Myocyte (in vitro differentiated cells): ENCODE measurements at regions not wholly inside any gene's neighbourhood (a gene's known extent, or its start where the extent isn't known, plus 50 kb on each side); places are given as distances from the start of the nearest gene placed in this dataset.
"Not testable (repeated sequence)": the region's sequence is repeated elsewhere in the genome, so short reads cannot be mapped to it uniquely, and the experiment has no call there.

Experiments
- DNase-seq: peaks from one replicate; pipeline ENCODE4 v3.0.0-alpha.2; 2012; ENCODE audit warnings: low read depth

GRCh38 chr7:145797507-145797906 lies 319.1 kb upstream of the CNTNAP2 start:
- DNase-seq: no peak

GRCh38 chr7:145795132-145795531 lies 321.5 kb upstream of the CNTNAP2 start:
- DNase-seq: no peak

DNA sequence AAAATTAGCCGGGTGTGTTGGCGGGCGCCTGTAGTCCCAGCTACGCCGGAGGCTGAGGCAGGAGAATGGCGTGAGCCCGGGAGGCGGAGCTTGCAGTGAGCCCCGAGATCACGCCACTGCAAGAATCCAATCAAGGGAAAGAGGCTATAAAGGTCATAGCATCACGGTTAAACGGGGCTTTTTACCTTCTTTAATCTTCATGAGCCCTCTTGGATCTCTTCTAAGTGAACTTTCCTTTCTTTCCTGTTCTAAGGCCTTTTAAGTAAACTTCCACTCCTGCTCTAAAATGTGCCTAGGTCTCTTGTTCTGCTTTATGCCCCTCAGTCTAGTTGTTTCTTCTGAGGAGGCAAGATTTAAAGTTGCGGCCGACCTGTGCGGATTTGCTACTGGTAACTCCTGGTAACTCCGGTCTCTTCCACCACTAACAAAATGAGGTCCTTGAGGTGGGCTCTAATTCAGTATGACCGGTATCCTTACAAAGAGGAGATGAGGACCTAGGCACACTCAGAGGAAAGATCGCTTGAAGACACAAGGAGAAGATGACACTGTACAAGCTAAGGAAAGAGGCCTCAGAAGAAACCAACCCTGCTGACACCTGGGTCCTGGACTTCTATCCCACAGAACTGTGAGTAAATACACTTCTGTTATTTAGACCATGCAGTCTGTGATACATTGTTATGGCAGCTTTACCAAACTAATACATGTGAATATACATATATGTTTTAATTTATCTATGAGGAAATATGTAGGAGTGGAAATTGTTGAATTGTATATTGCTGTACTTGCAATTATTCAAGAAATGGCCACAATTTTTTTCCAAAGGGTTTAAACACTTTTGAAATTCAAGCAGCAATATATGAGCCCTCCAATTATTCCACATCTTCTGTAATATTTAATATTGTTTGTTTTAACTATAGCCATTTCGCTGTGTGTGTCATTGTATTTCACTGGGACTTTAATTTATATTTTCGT lies 331.5 kb upstream of the CNTNAP2 start:
- DNase-seq: no peak

GRCh38 chr7:145781388-145781787 lies 335.2 kb upstream of the CNTNAP2 start:
- not testable (repeated sequence) for DNase-seq

DNA sequence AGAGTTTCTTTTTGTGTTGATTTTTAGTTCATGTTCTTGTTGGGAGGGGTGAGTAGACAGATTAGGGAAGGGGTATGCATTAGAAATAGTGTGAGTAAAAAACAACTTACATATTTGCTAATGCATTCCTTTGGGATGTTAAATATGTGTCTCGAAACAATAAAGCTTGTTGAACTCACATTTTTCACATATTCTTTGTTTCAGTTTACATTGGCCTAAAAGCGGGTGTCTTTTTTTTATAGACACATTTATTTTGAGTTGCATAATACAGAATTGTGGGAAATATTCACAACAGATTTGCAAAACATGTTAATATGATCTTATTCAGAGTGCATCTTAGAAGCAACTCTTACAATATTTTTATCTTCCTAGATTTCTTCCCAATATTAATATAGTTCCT lies 337.5 kb upstream of the CNTNAP2 start:
- DNase-seq: no peak

DNA sequence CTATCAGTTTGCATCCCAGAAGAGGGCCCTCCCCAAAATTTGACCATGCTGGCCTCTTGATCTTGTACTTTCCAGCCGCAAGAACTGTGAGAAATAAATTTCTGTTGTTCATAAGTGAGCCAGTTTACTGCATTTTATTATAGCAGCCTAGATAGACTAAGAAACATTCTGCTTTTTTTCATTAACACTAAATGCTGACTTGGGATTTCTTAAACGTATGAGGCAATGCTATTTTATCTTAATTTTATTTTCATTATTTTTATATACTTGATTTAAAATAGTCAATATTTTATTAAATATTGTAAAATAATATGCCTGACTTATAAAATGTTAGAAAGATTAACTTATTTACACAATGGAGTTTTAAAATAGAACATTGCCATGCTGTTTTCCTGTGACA lies 341.8 kb upstream of the CNTNAP2 start:
- no peak for DNase-seq

DNA sequence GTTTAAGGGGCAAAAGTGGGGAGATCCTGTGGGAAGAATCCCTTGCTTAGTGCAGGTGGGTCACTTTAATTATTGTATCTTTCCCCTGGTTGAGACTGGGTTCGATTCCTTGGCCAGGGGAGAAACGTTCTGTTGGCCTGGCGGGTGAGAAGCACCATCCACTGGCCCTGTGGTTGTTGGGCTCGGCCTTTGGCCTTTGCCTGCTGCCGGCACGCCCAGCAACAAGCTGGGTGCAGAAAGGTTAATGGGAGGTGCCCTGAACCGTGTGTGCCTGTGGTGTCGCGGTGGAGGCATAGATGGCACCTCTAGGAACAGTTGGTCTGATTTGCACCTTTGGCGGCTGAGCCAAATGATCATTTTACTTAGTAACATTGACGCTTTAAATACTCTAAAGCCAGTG lies 363.6 kb upstream of the CNTNAP2 start:
- DNase-seq: no peak

DNA sequence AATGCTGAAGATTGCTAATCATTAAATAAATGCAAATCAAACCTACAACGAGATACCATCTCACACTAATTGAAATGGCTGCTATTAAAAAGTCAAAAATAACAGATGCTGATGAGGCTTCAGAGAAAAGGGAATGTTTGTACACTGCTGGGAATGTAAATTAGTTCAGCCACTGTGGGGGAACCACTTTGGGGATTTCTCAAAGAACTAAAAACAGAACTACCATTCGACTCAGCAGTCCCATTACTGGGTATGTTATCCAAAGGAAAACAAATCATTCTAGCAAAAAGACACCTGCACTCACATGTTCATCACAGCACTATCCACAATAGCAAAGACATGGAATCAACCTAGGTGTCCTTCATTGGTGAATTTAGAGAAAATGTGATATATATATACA lies 379.0 kb upstream of the CNTNAP2 start:
- no peak for DNase-seq

DNA sequence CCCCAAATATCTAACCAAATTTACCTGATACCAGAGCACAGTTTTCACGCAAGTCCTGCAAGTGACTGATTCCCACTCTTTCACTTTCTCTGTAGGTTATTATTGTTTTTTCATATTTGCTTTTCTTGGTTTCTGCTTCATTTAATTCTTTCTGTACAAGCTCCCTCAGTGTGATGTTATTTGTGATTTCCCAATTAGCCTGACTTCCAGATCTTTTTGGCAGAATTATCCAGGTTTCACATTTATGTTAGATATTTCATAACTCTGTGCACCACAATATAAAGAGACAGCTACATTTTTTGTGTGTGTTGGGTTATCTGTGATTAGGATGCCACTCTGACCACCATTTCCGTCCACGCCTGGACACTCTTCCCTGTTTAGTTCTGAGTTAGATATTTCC lies 381.5 kb upstream of the CNTNAP2 start:
- DNase-seq: no peak

DNA sequence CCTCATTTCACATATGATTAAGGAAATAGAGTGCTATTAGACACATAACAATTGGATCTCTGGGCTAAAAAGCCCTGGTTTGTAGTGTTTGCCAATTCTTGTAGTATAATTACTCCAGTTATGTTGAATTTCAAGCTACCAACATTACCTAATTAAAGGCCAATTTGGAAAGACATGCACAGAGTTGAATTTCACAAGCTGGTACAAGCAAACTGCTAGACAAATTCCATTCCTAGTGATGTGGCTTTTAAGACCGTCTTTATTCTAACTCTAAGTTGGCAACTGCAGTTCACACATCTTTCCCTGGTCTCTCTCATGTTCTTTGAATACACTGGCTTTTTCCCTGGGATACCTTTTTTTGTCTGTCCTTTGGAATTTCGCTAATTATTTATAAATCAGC lies 384.1 kb upstream of the CNTNAP2 start:
- no peak for DNase-seq

- no peak for DNase-seq
These were observed 386.9 kb upstream of the CNTNAP2 start for GRCh38 chr7:145729691-145730090.

DNA sequence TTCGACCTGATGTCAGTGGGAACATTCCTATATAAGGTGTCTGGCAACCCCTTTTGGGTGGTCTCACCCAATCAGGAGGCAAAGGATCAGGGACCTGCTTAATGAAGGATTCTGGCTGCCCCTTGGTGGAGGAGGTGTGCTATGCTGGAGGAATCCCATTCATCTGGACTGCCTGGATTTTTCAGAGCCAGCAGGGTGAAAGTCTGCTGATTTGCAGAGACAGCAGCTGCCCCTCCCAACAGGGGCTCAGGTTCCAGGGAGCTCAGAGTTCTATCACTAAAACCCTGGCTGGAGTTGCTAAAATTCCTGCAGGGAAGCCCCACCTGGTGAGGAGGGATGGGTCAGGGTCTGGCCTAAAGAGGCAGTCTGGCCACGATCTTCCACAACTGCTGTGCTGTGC lies 398.5 kb upstream of the CNTNAP2 start:
- DNase-seq: no peak

DNA sequence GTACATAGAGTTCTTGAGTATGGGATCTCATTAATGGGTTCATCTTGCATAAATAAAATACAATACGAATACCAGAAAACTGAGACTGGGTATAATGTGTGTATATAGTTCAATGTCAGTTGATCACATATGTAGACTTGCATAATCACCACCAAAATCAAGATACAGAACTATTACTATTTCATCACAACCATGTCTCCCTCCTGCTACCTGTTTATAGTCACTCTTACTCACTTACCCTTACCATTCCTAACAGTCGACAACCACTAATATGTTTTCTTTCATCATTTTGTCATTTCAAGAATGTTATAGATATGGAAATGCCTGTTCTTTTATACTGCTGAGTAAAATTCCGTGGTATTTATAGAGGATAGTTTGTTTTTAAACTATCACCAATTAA lies 416.1 kb upstream of the CNTNAP2 start:
- DNase-seq: no peak

DNA sequence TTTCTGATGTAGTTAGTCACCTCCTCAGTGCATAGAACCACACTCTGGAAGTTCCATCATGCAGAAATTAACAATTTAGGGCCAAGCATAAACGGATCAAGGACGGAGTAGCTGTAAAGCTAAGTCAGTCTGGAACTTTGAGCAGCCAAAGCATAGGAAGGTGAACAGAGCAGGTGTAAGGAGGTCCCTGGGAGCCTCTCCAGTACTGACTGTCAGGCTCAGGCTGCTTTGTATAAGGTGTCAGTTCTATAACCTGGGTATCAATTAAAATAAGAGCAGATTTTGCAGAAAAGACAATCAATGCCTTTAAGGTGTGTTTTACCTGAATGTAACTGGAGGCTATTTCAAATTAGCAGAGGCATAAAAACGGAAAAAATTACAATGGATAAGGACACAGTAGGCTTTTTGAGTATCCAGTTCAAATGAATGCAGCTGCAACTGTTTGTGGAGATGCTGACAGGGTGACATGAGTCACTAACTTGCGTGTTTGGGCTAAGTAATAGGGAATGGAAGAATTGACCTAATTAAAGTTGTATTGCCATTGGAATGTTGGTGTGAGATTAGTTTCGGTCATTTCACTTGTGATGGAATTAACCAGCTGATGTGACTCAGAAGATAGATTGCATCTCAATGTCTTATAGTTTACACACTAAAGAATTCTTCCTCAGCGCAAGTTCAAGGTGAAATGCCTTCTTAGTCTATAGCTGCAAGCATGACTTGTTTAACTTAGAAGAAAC lies 417.9 kb upstream of the CNTNAP2 start:
- DNase-seq: no peak

GRCh38 chr7:145697412-145698107 lies 419.0 kb upstream of the CNTNAP2 start:
- DNase-seq: not testable (repeated sequence)

DNA sequence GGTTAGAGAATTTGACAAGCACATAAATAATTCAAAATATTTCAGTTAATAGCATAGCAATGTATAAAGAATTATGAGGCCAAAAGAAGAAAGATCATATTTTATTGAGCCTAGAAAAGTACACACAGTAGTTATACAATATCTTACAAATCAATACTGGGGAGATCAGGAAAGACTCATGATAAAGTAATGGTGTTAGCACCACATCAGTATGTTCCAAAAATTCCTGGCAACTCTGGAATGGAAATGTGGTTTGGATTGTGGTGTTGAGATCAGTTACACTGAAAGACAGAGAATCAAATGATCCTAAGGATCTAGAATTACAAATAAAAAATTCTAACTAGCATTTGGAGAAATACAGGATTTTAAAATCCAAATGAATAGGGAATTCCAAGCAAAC lies 420.5 kb upstream of the CNTNAP2 start:
- DNase-seq: peak; percentile 36

GRCh38 chr7:145692237-145692950 lies 424.2 kb upstream of the CNTNAP2 start:
- no peak for DNase-seq

- DNase-seq: no peak
These were observed 425.2 kb upstream of the CNTNAP2 start for GRCh38 chr7:145691377-145691914.

GRCh38 chr7:145681646-145682045 lies 435.0 kb upstream of the CNTNAP2 start:
- DNase-seq: no peak

GRCh38 chr7:145681159-145681558 lies 435.4 kb upstream of the CNTNAP2 start:
- no peak for DNase-seq
